Heart left ventricle (tissue), 16 donors: ENCODE measurements at regions not wholly inside any gene's neighbourhood (a gene's known extent, or its start where the extent isn't known, plus 50 kb on each side); places are given as distances from the start of the nearest gene placed in this dataset.

ENCODE experiments used
- ATAC-seq, 4 donors: fragments of 200-7000 bp; cut with Tn5 transposase; one replicate each; pipeline ENCODE4 v1.9.1; 2020 to 2022; ENCODE audit warnings: moderate library complexity in 4 of 4, mild to moderate bottlenecking in 3 of 4, moderate number of reproducible peaks in 1 of 4
- DNase-seq, 5 donors: peaks; one replicate each; pipeline ENCODE4 v3.0.0-alpha.2; 2020
- H3K27ac ChIP-seq, 12 donors: fragments of 200-600 bp; sonication (generic) in 4 of 12; one replicate each; pipeline versions ENCODE4 v1.5.0 to v1.8.0; 2016 to 2022; ENCODE audit warnings: mild to moderate bottlenecking in 2 of 12
- H3K27me3 ChIP-seq, 9 donors: fragments of 200-600 bp; sonication (generic) in 2 of 9; one replicate each; pipeline versions ENCODE4 v1.5.1 to v1.8.0; 2016 to 2022; ENCODE audit warnings: mild to moderate bottlenecking in 3 of 9
- H3K36me3 ChIP-seq, 9 donors: fragments of 200-600 bp; sonication (generic) in 2 of 9; one replicate each; pipeline versions ENCODE4 v1.5.0 to v1.8.0; 2018 to 2022; ENCODE audit warnings: mild to moderate bottlenecking in 2 of 9
- H3K4me1 ChIP-seq, 12 donors: fragments of 200-600 bp; sonication (generic) in 4 of 12; one replicate each; pipeline versions ENCODE4 v1.5.0 to v1.8.0; 2016 to 2022; ENCODE audit warnings: mild to moderate bottlenecking in 3 of 12
- H3K4me3 ChIP-seq, 12 donors: fragments of 200-600 bp; sonication (generic) in 4 of 12; one replicate each; pipeline versions ENCODE4 v1.5.0 to v1.8.0; 2017 to 2022; ENCODE audit warnings: mild to moderate bottlenecking in 9 of 12, moderate library complexity in 4 of 12
- H3K9me3 ChIP-seq, 12 donors: fragments of 200-600 bp; sonication (generic) in 4 of 12; one replicate each; pipeline versions ENCODE4 v1.5.0 to v1.8.0; 2016 to 2022; ENCODE audit warnings: mild to moderate bottlenecking in 1 of 12
- CTCF ChIP-seq, 12 donors: fragments of 200-600 bp; sonication (generic) in 4 of 12; IDR thresholded peaks; one replicate each; pipeline versions ENCODE4 v1.5.0 to v1.8.0; 2018 to 2022; ENCODE audit warnings: antibody characterized with exemption in 12 of 12, mild to moderate bottlenecking in 5 of 12
- POLR2A ChIP-seq, 2 donors: fragments of 450-650 bp; IDR thresholded peaks; one replicate each; pipeline ENCODE4 v1.6.1; 2017; ENCODE audit warnings: antibody characterized with exemption in 2 of 2, mild to moderate bottlenecking in 2 of 2, moderate library complexity in 2 of 2
- WGBS, 4 donors: extraction: QIAGEN DNeasy Blood & Tissue Kit in 2 of 4; methylation state at CpG; one replicate each; pipeline versions ENCODE4 v1.1.5 to v1.1.7; 2013 to 2018; 5-methylcytosine and 5-hydroxymethylcytosine counted together
- intact Hi-C, 10 donors: fragments of 100-400 bp; cut with DNase I; formaldehyde crosslinking; loops; one replicate each; pipeline versions ENCODE4 v1.11.1 to v1.14.2; 2022
- donor health status: ischemic (EF 13 %, LVEDD 7.1; RV severe dilation, severe dysfunction).
- donor health status: healthy with polysubstance abuse.
- donor health status: DM: no; HTN: yes; CAD: no.
- donor health status: DM: no; HTN: no; CAD: no.
- donor health status: ischemic (EF 25% LVEDD 6.9; RV normal size, moderate dysfunction).
- donor health status: ischemic (EF 25% LVEDD 5.7; RV mildly dilated, moderate dysfunction).
- donor health status: healthy.
- donor health status: DM: yes; HTN: yes; CAD: no.
- donor health status: ischemic (EF 35%, LVEDD 5.7; RV mildly dilated, moderate dysfunction).
- donor health status: nonischemic (EF 11% LVEDD 7.7; RV severe dilation, severe dysfunction).
- donor health status: DM: yes; HTN: yes; CAD: no.
- donor health status: PGD.
- donor health status: ischemic (EF 29% LVEDD 5.4; RV normal size, mild dysfunction).
- donor health status: nonischemic (EF 23%, LVEDD 6.1; RV moderate dilation, normal function).

- ATAC-seq (no peak), DNase-seq (no peak)
- Histone ChIP-seq H3K4me3 (no peak overlapping the region), H3K9me3 (no peaks in the 10 kb centered on the region), H3K36me3 (no peaks in the 10 kb centered on the region), H3K4me1 (peaks cover 0 to 2% (median 0%) of the 10 kb centered on the region in 12 donors), H3K27ac (no peak overlapping the region), H3K27me3 (no peaks in the 10 kb centered on the region)
- TF ChIP-seq CTCF (IDR thresholded peaks at IDR 0.05) (no peak), POLR2A (IDR thresholded peaks at IDR 0.05) (no peak)
- WGBS, 4 donors = 94 to 98% (median 97%) methylated on average over 1 of the region's 1 CpG
- intact Hi-C loops = no loop called here
Observed at GRCh38 chr2:88924533-88924932, 233.1 kb downstream of the RPIA start.

- WGBS, 4 donors = 89 to 94% (median 90%) methylated on average over 18 to 19 of the region's 19 CpGs
- H3K27me3 ChIP-seq = no peaks in the 10 kb centered on the region
- ATAC-seq = no peak
- no peaks in the 10 kb centered on the region for H3K9me3 ChIP-seq
- peaks cover 0 to 2% (median 0%) of the 10 kb centered on the region in 12 donors for H3K4me1 ChIP-seq
- intact Hi-C loops = no loop called here
- H3K4me3 ChIP-seq = no peak overlapping the region
- DNase-seq = no peak
- H3K36me3 ChIP-seq = no peaks in the 10 kb centered on the region
- TF ChIP-seq POLR2A (IDR thresholded peaks at IDR 0.05) = no peak
- H3K27ac ChIP-seq = no peak overlapping the region
Observed at GRCh38 chr2:88925770-88926462, 234.4 kb downstream of the RPIA start.

- Histone ChIP-seq H3K27me3 (no peaks in the 10 kb centered on the region), H3K27ac (no peak overlapping the region), H3K9me3 (no peaks in the 10 kb centered on the region), H3K4me1 (peaks cover 0 to 2% (median 0%) of the 10 kb centered on the region in 12 donors), H3K36me3 (no peaks in the 10 kb centered on the region), H3K4me3 (no peak overlapping the region)
- intact Hi-C loops = no loop called here
- ATAC-seq = peak in 2 of 4 donors; percentile 55 to 60
- DNase-seq = no peak
- 14 to 30% (median 25%) methylated on average over 1 of the region's 1 CpG for WGBS, 4 donors
- TF ChIP-seq POLR2A (IDR thresholded peaks at IDR 0.05) (no peak), CTCF (IDR thresholded peaks at IDR 0.05) (no peak)
Observed at GRCh38 chr2:88927128-88927527, 235.7 kb downstream of the RPIA start.

DNA sequence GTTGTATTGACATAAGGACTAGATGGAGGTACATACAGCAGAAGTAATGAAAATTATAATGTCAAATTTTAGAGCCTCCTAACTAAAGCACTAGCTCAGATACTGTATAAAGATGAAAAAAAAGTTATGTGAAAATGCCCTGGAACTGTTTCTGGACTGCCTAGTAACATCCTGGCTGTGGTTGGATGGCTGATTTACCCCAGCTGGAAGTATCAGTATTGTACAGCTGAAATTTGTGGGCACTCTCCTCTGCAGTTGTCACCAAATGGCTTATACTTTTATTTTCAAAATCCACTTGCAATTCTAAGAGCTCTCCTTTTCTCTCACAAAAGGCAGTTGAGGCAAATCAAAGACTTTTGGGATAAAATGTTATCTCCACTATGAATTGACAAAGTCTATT, 239.2 kb downstream of the RPIA start:
- ATAC-seq (no peak), DNase-seq (no peak)
- Histone ChIP-seq H3K9me3 (no peaks in the 10 kb centered on the region), H3K27me3 (no peaks in the 10 kb centered on the region), H3K27ac (no peak overlapping the region), H3K4me3 (no peak overlapping the region), H3K4me1 (peaks cover 0 to 2% (median 0%) of the 10 kb centered on the region in 12 donors), H3K36me3 (no peaks in the 10 kb centered on the region)
- TF ChIP-seq CTCF (IDR thresholded peaks at IDR 0.05) (no peak), POLR2A (IDR thresholded peaks at IDR 0.05) (no peak)
- intact Hi-C loops = no loop called here

- 62 to 80% (median 74%) methylated on average over 3 of the region's 3 CpGs for WGBS, 4 donors
- no peak for ATAC-seq
- TF ChIP-seq POLR2A (IDR thresholded peaks at IDR 0.05) = no peak
- no peak for TF ChIP-seq CTCF (IDR thresholded peaks at IDR 0.05)
Observed at GRCh38 chr2:88932686-88933085, 241.2 kb downstream of the RPIA start.

More at GRCh38 chr2:88932686-88933085, 241.2 kb downstream of the RPIA start:
- H3K27me3 ChIP-seq = no peaks in the 10 kb centered on the region
- H3K9me3 ChIP-seq = no peaks in the 10 kb centered on the region
- no peak overlapping the region for H3K27ac ChIP-seq
- intact Hi-C loops = no loop called here
- H3K4me3 ChIP-seq = no peak overlapping the region
- no peak for DNase-seq
- H3K4me1 ChIP-seq = no peaks in the 10 kb centered on the region
- no peaks in the 10 kb centered on the region for H3K36me3 ChIP-seq
